Keratinocyte (primary cell): ENCODE measurements at regions not wholly inside any gene's neighbourhood (a gene's known extent, or its start where the extent isn't known, plus 50 kb on each side); places are given as distances from the start of the nearest gene placed in this dataset.

Experiments
- DNase-seq: peaks from one replicate; pipeline ENCODE4 v3.0.0-alpha.2; 2011; ENCODE audit warnings: low read depth, missing footprints, low spot score
- FAIRE-seq: peaks from 2 replicates; lab custom pipeline; 2011; peaks lifted over from hg19 to GRCh38; lab: Jason Lieb, UNC
- H2AFZ ChIP-seq: 2 replicates; pipeline ENCODE4 v1.6.0; 2012; ENCODE audit warnings: low read length, control low read depth, inconsistent platforms; ENCODE audit not compliant: control insufficient read depth
- H3K27ac ChIP-seq: 2 replicates; pipeline ENCODE4 v1.5.1; 2011; ENCODE audit warnings: low read length; ENCODE audit not compliant: control insufficient read depth, insufficient read depth
- H3K27me3 ChIP-seq: 3 replicates; pipeline ENCODE4 v1.6.0; 2011; ENCODE audit warnings: low read length; ENCODE audit not compliant: control insufficient read depth, insufficient read depth; ENCODE audit errors: extremely low read depth
- H3K36me3 ChIP-seq, 2 experiments: 2 replicates in 1 of 2; 3 replicates in 1 of 2; pipeline ENCODE4 v1.5.1; 2011; ENCODE audit warnings: low read length in 2 of 2, mild to moderate bottlenecking in 1 of 2; ENCODE audit not compliant: control insufficient read depth in 2 of 2, insufficient read depth in 2 of 2; ENCODE audit errors: extremely low read depth in 1 of 2
- H3K4me1 ChIP-seq: 3 replicates; pipeline ENCODE4 v1.5.1; 2011; ENCODE audit warnings: low read length; ENCODE audit not compliant: control insufficient read depth, insufficient read depth; ENCODE audit errors: extremely low read depth
- H3K4me2 ChIP-seq: 3 replicates; pipeline ENCODE4 v1.6.0; 2011; ENCODE audit warnings: low read depth, low read length; ENCODE audit not compliant: control insufficient read depth, insufficient read depth; ENCODE audit errors: extremely low read depth
- H3K4me3 ChIP-seq, 3 experiments: fragments of 200-600 bp in 1 of 3; sonication (generic) in 1 of 3; 2 replicates in 2 of 3; 3 replicates in 1 of 3; pipeline ENCODE4 v1.5.1; 2011 to 2016; ENCODE audit warnings: low read length in 3 of 3, mild to moderate bottlenecking in 3 of 3, control low read depth in 2 of 3, inconsistent platforms in 1 of 3, low read depth in 1 of 3, mixed read lengths in 1 of 3, mixed run types in 1 of 3, moderate library complexity in 1 of 3; ENCODE audit not compliant: control insufficient read depth in 2 of 3, insufficient read depth in 2 of 3; ENCODE audit errors: extremely low read depth in 1 of 3
- H3K79me2 ChIP-seq: 2 replicates; pipeline ENCODE4 v1.6.0; 2012; ENCODE audit warnings: low read length; ENCODE audit not compliant: control insufficient read depth, insufficient read depth
- H3K9ac ChIP-seq: 3 replicates; pipeline ENCODE4 v1.6.0; 2011; ENCODE audit warnings: low read length; ENCODE audit not compliant: control insufficient read depth, insufficient read depth; ENCODE audit errors: extremely low read depth
- H3K9me1 ChIP-seq: 3 replicates; pipeline ENCODE4 v1.6.0; 2011; ENCODE audit warnings: low read length; ENCODE audit not compliant: control insufficient read depth, insufficient read depth; ENCODE audit errors: extremely low read depth
- H3K9me3 ChIP-seq: 2 replicates; pipeline ENCODE4 v1.5.1; 2012; ENCODE audit warnings: low read depth, low read length; ENCODE audit not compliant: control insufficient read depth
- H4K20me1 ChIP-seq: 3 replicates; pipeline ENCODE4 v1.6.0; 2011; ENCODE audit warnings: low read length; ENCODE audit not compliant: control insufficient read depth, insufficient read depth; ENCODE audit errors: extremely low read depth
- CTCF ChIP-seq, 3 experiments: IDR thresholded peaks in 1 of 3; conservative IDR thresholded peaks in 1 of 3; optimal IDR thresholded peaks in 1 of 3; 2 replicates in 2 of 3; 3 replicates in 1 of 3; pipeline versions ENCODE3 to v1.5.1; 2011; ENCODE audit warnings: low read length in 3 of 3, mild to moderate bottlenecking in 3 of 3, moderate library complexity in 2 of 3, control low read depth in 1 of 3, inconsistent platforms in 1 of 3; ENCODE audit not compliant: insufficient read depth in 2 of 3; ENCODE audit errors: extremely low read depth in 1 of 3
- EZH2 ChIP-seq: IDR thresholded peaks from one replicate; pipeline ENCODE4 v1.6.1; 2012; ENCODE audit warnings: inconsistent platforms, mild to moderate bottlenecking, low read length, moderate library complexity
- dilution Hi-C: fragments of 300-500 bp; cut with MboI; formaldehyde crosslinking; loops from one replicate; pipeline ENCODE4 v1.7.0; 2020; ENCODE audit warnings: low sequenced_read_pairs; ENCODE audit not compliant: extremely low pct_ligation_motif_present

- H3K9ac ChIP-seq, result no peak overlapping the region
- no peaks in the 10 kb centered on the region for H3K4me1 ChIP-seq
- H3K9me3 ChIP-seq, result peaks cover 5% of the 10 kb centered on the region
- no peaks in the 10 kb centered on the region for H3K36me3 ChIP-seq
- H4K20me1 ChIP-seq, result no peaks in the 10 kb centered on the region
- no peak overlapping the region for H3K4me3 ChIP-seq
- H3K79me2 ChIP-seq, result no peaks in the 10 kb centered on the region
- DNase-seq (no peak), FAIRE-seq (no peak)
- no peak overlapping the region for H3K4me2 ChIP-seq
- H3K9me1 ChIP-seq, result no peaks in the 10 kb centered on the region
- TF ChIP-seq CTCF (optimal IDR thresholded peaks at IDR 0.05 in 1 of 3, IDR thresholded peaks at IDR 0.05 in 1 of 3, conservative IDR thresholded peaks at IDR 0.05 in 1 of 3; ENCODE audit: extremely low read depth in 1 of 3, insufficient read depth in 2 of 3, low read length in 3 of 3), result no peak
- H3K27me3 ChIP-seq, result no peaks in the 10 kb centered on the region
- no peak overlapping the region for H2AFZ ChIP-seq
- dilution Hi-C loops, result no loop called here
- H3K27ac ChIP-seq, result no peak overlapping the region
Measured at GRCh38 chr11:134906356-134906955, 494.4 kb upstream of the B3GAT1 start.

GRCh38 chr11:134905928-134906327, 493.9 kb upstream of the B3GAT1 start:
- DNase-seq (no peak), FAIRE-seq (no peak)
- no peak overlapping the region for H2AFZ ChIP-seq
- no peaks in the 10 kb centered on the region for H4K20me1 ChIP-seq
- no peak for TF ChIP-seq CTCF (optimal IDR thresholded peaks at IDR 0.05 in 1 of 3, IDR thresholded peaks at IDR 0.05 in 1 of 3, conservative IDR thresholded peaks at IDR 0.05 in 1 of 3; ENCODE audit: extremely low read depth in 1 of 3, insufficient read depth in 2 of 3, low read length in 3 of 3)
- TF ChIP-seq EZH2, result no peak
- no peak overlapping the region for H3K4me2 ChIP-seq
- no peaks in the 10 kb centered on the region for H3K79me2 ChIP-seq
- no peak overlapping the region for H3K27ac ChIP-seq
- H3K4me3 ChIP-seq, result no peak overlapping the region
- H3K9me3 ChIP-seq, result peaks cover 5% of the 10 kb centered on the region
- H3K36me3 ChIP-seq, result no peaks in the 10 kb centered on the region
- no peaks in the 10 kb centered on the region for H3K27me3 ChIP-seq
- no peak overlapping the region for H3K9ac ChIP-seq
- H3K9me1 ChIP-seq, result no peaks in the 10 kb centered on the region
- dilution Hi-C loops, result no loop called here
- H3K4me1 ChIP-seq, result no peaks in the 10 kb centered on the region
